Upper lobe of left lung (tissue), 6 donors: ENCODE measurements at regions not wholly inside any gene's neighbourhood (a gene's known extent, or its start where the extent isn't known, plus 50 kb on each side); places are given as distances from the start of the nearest gene placed in this dataset.

ENCODE experiments used
- ATAC-seq, 2 donors: fragments of 200-7000 bp; cut with Tn5 transposase; one replicate each; pipeline ENCODE4 v1.9.1; 2022; ENCODE audit warnings: mild to moderate bottlenecking in 2 of 2, moderate library complexity in 2 of 2; ENCODE audit not compliant: low FRiP score in 2 of 2
- DNase-seq, 2 donors: peaks; one replicate each; pipeline ENCODE4 v3.0.0-alpha.2; 2019 to 2020
- H3K27ac ChIP-seq, 4 donors: fragments of 200-600 bp; sonication (generic); one replicate each; pipeline ENCODE4 v1.5.1; 2016 to 2019
- H3K27me3 ChIP-seq, 4 donors: fragments of 200-600 bp; sonication (generic); one replicate each; pipeline ENCODE4 v1.5.1; 2017 to 2019
- H3K36me3 ChIP-seq, 4 donors: fragments of 200-600 bp; sonication (generic); one replicate each; pipeline ENCODE4 v1.5.1; 2016 to 2019
- H3K4me1 ChIP-seq, 4 donors: fragments of 200-600 bp; sonication (generic); one replicate each; pipeline ENCODE4 v1.5.1; 2018 to 2019
- H3K4me3 ChIP-seq, 4 donors: fragments of 200-600 bp; sonication (generic); one replicate each; pipeline ENCODE4 v1.5.1; 2017 to 2019; ENCODE audit warnings: mild to moderate bottlenecking in 2 of 4, moderate library complexity in 1 of 4
- H3K9me3 ChIP-seq, 4 donors: fragments of 200-600 bp; sonication (generic); one replicate each; pipeline ENCODE4 v1.5.1; 2018 to 2019
- EP300 ChIP-seq, 4 donors: sonication (generic); formaldehyde crosslinking; IDR thresholded peaks; one replicate each; pipeline ENCODE4 v1.5.1; 2017; ENCODE audit warnings: antibody characterized with exemption in 4 of 4, control low read depth in 2 of 4
- POLR2A ChIP-seq, 4 donors: fragments of 450-650 bp; IDR thresholded peaks; one replicate each; pipeline ENCODE4 v1.5.1; 2016 to 2017; ENCODE audit warnings: antibody characterized with exemption in 4 of 4, mild to moderate bottlenecking in 2 of 4
- POLR2AphosphoS5 ChIP-seq, 2 donors: sonication (generic); formaldehyde crosslinking; IDR thresholded peaks; one replicate each; pipeline ENCODE4 v1.5.1; 2017; ENCODE audit warnings: antibody characterized with exemption in 2 of 2
- WGBS, 2 donors: methylation state at CpG; one replicate each; pipeline ENCODE4 v1.1.5; 2017 to 2018; 5-methylcytosine and 5-hydroxymethylcytosine counted together
- TF ChIP-seq, protein P1 (sequence below), 6 experiments: fragments of 450-650 bp in 4 of 6; fragments of 200-600 bp in 2 of 6; sonication (generic) in 2 of 6; IDR thresholded peaks; one replicate each; pipeline ENCODE4 v1.5.1; 2016 to 2019; ENCODE audit warnings: antibody characterized with exemption in 6 of 6
- donor health status: DM: no; HTN: no; CAD: no; lungs with moderate emphysema.
- donor health status: DM: no; HTN: yes; CAD: no; lungs with severe emphysema.

DNA sequence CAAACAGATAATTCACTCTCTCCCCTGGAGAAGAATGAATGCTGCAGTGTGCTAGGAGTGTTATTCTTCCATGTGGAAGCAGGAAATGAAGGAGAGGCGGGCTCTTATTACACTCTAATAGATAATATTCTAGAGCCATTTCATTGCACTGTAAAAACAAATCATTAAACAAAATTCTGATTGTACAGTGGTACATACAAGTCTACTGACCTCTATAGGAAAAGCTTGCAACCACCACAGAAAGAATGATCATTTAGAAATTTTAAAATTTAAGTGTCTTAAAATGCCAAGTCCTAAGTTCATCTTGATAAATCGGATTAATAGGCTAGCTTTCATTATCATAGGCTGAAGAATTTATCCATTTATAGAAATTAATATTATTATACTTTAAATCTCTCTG is 960.3 kb upstream of the LRRN3 start:
- Histone ChIP-seq H3K27me3 (no peaks in the 10 kb centered on the region), H3K36me3 (no peaks in the 10 kb centered on the region), H3K9me3 (no peaks in the 10 kb centered on the region), H3K4me1 (no peaks in the 10 kb centered on the region), H3K4me3 (no peak overlapping the region), H3K27ac (no peak overlapping the region)
- 52 to 58% methylated on average over 2 of the region's 2 CpGs for WGBS, 2 donors
- ATAC-seq (no peak), DNase-seq (no peak)
- TF ChIP-seq POLR2A (IDR thresholded peaks at IDR 0.05) (no peak), POLR2AphosphoS5 (IDR thresholded peaks at IDR 0.05) (no peak), EP300 (IDR thresholded peaks at IDR 0.05) (no peak)
- TF ChIP-seq, protein P1, sequence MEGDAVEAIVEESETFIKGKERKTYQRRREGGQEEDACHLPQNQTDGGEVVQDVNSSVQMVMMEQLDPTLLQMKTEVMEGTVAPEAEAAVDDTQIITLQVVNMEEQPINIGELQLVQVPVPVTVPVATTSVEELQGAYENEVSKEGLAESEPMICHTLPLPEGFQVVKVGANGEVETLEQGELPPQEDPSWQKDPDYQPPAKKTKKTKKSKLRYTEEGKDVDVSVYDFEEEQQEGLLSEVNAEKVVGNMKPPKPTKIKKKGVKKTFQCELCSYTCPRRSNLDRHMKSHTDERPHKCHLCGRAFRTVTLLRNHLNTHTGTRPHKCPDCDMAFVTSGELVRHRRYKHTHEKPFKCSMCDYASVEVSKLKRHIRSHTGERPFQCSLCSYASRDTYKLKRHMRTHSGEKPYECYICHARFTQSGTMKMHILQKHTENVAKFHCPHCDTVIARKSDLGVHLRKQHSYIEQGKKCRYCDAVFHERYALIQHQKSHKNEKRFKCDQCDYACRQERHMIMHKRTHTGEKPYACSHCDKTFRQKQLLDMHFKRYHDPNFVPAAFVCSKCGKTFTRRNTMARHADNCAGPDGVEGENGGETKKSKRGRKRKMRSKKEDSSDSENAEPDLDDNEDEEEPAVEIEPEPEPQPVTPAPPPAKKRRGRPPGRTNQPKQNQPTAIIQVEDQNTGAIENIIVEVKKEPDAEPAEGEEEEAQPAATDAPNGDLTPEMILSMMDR (IDR thresholded peaks at IDR 0.05): no peak

DNA sequence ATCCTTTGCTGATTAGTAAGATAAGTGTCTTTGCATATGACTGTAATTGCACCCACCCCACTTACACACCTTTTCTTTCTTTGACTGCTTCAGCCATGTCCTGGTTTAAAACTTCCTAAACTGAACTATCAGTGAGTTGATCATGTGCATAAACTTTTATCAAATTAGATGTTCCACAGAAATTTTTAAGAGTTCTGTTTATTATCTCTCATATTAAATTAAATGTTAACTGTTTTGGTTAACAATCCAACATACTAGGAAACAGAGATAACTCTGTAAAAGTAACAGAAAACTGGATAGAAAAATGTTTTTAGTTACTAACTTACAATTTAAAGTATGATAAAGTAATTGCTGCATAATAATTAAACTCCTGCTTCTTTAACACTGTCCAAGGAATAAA is 959.6 kb upstream of the LRRN3 start:
- Histone ChIP-seq H3K27ac (no peak overlapping the region), H3K36me3 (no peaks in the 10 kb centered on the region), H3K4me1 (no peaks in the 10 kb centered on the region), H3K4me3 (no peak overlapping the region), H3K27me3 (no peaks in the 10 kb centered on the region), H3K9me3 (no peaks in the 10 kb centered on the region)
- DNase-seq (no peak), ATAC-seq (no peak)
- no peak for TF ChIP-seq EP300 (IDR thresholded peaks at IDR 0.05)
- TF ChIP-seq POLR2AphosphoS5 (IDR thresholded peaks at IDR 0.05): no peak
- TF ChIP-seq, protein P1 (IDR thresholded peaks at IDR 0.05): no peak
- TF ChIP-seq POLR2A (IDR thresholded peaks at IDR 0.05): no peak

DNA sequence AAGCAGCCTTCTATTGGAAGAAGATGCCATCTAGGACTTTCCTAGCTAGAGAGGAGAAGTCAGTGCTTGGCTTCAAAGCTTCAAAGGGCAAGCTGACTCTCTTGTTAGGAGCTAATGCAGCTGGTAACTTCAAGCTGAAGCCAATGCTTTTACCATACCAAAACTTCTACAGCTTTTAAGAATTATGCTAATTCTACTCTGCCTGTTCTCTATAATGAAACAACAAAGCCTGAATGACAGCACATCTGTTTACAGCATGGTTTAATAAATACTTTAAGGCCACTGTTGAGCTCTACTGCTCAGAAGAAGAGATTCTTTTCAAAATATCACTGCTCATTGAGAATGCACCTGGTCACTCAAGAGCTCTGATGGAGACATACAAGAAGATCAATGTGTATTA is 951.9 kb upstream of the LRRN3 start:
- Histone ChIP-seq H3K36me3 (no peaks in the 10 kb centered on the region), H3K9me3 (no peaks in the 10 kb centered on the region), H3K4me1 (no peaks in the 10 kb centered on the region), H3K4me3 (no peak overlapping the region), H3K27me3 (no peaks in the 10 kb centered on the region), H3K27ac (no peak overlapping the region)
- no peak for DNase-seq
- TF ChIP-seq, protein P1 (IDR thresholded peaks at IDR 0.05): no peak
- no peak for TF ChIP-seq EP300 (IDR thresholded peaks at IDR 0.05)
- no peak for TF ChIP-seq POLR2AphosphoS5 (IDR thresholded peaks at IDR 0.05)
- TF ChIP-seq POLR2A (IDR thresholded peaks at IDR 0.05): no peak
- no peak for ATAC-seq

DNA sequence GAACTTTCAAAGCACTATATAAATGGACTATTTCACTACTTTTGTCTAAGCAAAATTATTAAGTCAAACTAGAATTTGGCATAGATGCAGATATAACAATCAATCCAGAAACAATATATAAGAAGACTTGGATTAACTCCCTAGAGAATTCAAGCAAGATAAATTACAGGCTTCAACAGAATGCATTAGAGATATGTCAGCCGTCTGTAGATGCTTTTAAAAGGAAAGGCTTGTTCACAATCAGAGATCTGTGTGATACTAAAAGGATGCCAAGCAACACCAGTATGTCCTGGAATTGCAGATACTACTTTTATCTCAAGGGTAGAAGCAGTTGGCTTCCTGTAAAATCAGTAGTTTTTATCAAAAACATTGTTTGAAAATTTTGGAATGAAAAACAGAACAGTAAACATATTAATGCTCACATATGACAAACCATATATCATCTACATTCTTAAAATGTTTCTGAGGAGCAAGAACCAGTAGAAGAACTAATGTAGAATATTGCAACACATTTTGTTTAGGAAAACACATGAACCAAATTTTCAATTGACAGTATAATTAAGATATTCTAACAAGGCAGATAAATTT is 947.9 kb upstream of the LRRN3 start:
- Histone ChIP-seq H3K27me3 (no peaks in the 10 kb centered on the region), H3K4me1 (no peaks in the 10 kb centered on the region), H3K27ac (no peak overlapping the region), H3K9me3 (peaks cover 0 to 2% (median 0%) of the 10 kb centered on the region in 4 donors), H3K36me3 (no peaks in the 10 kb centered on the region), H3K4me3 (no peak overlapping the region)
- DNase-seq (no peak), ATAC-seq (no peak)
- 28 to 33% methylated on average over 1 of the region's 1 CpG for WGBS, 2 donors
- TF ChIP-seq POLR2AphosphoS5 (IDR thresholded peaks at IDR 0.05) (no peak), EP300 (IDR thresholded peaks at IDR 0.05) (no peak), POLR2A (IDR thresholded peaks at IDR 0.05) (no peak)
- TF ChIP-seq, protein P1 (IDR thresholded peaks at IDR 0.05): no peak

DNA sequence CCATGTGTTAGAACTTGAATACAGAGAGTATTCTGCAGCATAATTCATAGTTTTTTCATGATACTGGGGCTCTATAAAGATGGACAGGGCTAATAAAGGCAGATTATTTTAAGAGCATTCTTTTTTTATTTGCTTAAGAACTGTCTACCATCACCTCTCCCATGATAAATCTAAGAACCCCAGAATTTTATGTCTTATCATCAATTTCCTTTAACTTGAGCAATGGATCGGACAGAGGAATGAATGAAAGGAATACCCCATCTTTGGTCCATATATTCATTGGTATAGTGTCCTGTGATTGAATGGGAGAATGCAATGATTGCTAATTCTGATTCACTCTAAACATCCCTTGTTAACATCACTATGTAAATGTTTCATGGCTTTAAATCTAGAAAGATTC is 946.3 kb upstream of the LRRN3 start:
- H3K4me1 ChIP-seq: no peaks in the 10 kb centered on the region
- no peaks in the 10 kb centered on the region for H3K27me3 ChIP-seq
- ATAC-seq (no peak), DNase-seq (no peak)
- H3K27ac ChIP-seq: no peak overlapping the region
- peaks cover 0 to 15% (median 0%) of the 10 kb centered on the region in 4 donors for H3K9me3 ChIP-seq
- no peaks in the 10 kb centered on the region for H3K36me3 ChIP-seq
- WGBS, 2 donors: 79 to 92% methylated on average over 1 of the region's 1 CpG
- no peak overlapping the region for H3K4me3 ChIP-seq
- no peak for TF ChIP-seq POLR2A (IDR thresholded peaks at IDR 0.05)
- TF ChIP-seq, protein P1 (IDR thresholded peaks at IDR 0.05): no peak
- no peak for TF ChIP-seq POLR2AphosphoS5 (IDR thresholded peaks at IDR 0.05)
- TF ChIP-seq EP300 (IDR thresholded peaks at IDR 0.05): no peak
